AG04449 (cell line): ENCODE measurements at regions not wholly inside any gene's neighbourhood (a gene's known extent, or its start where the extent isn't known, plus 50 kb on each side); places are given as distances from the start of the nearest gene placed in this dataset.

Experiments used
- CTCF ChIA-PET: fragments of 350-600 bp; formaldehyde crosslinking; extraction: SDS; loops from one replicate; lab custom pipeline; 2021; ENCODE audit warnings: antibody characterized with exemption; lab: Yijun Ruan, JAX
- POLR2A ChIA-PET: fragments of 400-600, 350-600 bp; formaldehyde crosslinking; extraction: SDS; loops from one replicate; lab custom pipeline; 2020; ENCODE audit warnings: antibody characterized with exemption, inconsistent platforms; lab: Yijun Ruan, JAX
- DNase-seq: peaks from one replicate; pipeline ENCODE4 v3.0.0-alpha.2; 2010; ENCODE audit warnings: low read depth, low spot score
- H3K4me3 ChIP-seq: 2 replicates; pipeline ENCODE4 v1.5.1; 2011; ENCODE audit warnings: low read depth, mild to moderate bottlenecking, control low read depth, low read length
- TF ChIP-seq, protein P1 (sequence below): IDR thresholded peaks from one replicate; pipeline ENCODE4 v1.5.1; 2011; ENCODE audit warnings: mild to moderate bottlenecking, moderate library complexity, low read length, control low read depth, inconsistent platforms; ENCODE audit not compliant: insufficient read depth; ENCODE audit errors: missing control alignments

DNA sequence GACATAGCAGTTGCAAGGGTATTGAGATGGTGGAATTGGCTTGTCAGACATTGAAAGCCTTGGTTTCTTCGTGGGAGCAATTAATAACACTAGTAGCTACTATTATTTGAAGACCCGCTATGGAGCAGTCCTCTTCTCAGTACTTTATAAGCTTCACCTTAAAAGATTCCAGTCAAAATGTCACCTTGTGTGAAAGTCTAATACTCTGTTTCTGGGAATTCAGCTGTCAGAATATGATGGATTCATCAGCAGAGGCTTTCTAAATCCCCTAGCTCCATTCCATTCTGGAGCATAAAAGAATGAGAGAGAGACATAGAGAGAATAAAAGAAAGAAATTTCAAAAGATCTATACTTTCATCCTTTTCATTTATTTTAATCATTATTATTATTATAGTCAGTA lies 375.9 kb upstream of the ADGRL2 start:
- no peak overlapping the region for H3K4me3 ChIP-seq
- DNase-seq = no peak
- CTCF ChIA-PET = no interaction called here
- POLR2A ChIA-PET = no interaction called here
- TF ChIP-seq, protein P1, sequence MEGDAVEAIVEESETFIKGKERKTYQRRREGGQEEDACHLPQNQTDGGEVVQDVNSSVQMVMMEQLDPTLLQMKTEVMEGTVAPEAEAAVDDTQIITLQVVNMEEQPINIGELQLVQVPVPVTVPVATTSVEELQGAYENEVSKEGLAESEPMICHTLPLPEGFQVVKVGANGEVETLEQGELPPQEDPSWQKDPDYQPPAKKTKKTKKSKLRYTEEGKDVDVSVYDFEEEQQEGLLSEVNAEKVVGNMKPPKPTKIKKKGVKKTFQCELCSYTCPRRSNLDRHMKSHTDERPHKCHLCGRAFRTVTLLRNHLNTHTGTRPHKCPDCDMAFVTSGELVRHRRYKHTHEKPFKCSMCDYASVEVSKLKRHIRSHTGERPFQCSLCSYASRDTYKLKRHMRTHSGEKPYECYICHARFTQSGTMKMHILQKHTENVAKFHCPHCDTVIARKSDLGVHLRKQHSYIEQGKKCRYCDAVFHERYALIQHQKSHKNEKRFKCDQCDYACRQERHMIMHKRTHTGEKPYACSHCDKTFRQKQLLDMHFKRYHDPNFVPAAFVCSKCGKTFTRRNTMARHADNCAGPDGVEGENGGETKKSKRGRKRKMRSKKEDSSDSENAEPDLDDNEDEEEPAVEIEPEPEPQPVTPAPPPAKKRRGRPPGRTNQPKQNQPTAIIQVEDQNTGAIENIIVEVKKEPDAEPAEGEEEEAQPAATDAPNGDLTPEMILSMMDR = no peak

DNA sequence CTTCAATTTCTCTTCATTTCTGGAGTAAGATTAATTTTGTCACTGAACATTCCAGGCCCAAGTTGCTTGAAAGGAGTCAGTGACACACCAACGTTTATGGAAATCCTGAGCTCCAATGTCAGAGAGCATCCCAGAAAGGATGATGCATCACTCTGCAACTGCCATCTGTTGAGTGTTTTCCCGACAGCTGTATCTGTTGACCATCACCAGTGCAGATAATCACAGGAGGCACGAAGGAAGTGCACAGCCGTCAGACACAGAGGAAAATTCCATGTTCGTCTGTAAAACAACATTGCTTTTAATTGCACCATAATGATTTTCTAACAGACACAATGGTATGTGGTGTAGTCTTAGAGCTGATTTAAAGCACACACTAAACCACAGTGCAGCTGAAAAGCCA lies 376.7 kb upstream of the ADGRL2 start:
- ChIA-PET CTCF (no interaction called here), POLR2A (no interaction called here)
- DNase-seq = no peak
- H3K4me3 ChIP-seq = no peak overlapping the region
- TF ChIP-seq, protein P1 = no peak

DNA sequence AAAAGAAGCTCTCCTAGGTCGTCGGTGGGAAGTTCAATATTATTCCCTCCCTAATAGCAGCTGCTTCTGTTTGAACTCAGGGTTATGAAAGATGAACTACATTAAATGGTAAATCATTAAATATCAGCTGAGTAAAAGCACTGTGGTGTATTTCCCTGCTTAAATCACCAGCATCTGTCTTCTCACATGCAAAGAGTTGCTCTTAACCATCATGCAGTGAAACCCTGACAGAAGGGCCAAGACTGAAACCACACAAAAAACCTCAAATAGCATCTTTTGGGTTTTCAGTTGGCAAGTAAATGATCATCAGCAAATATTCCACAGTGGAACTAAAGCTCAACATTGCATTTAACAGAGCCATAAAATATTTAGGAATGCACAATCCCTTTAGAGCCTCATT lies 380.0 kb upstream of the ADGRL2 start:
- DNase-seq = no peak
- CTCF ChIA-PET = no interaction called here
- POLR2A ChIA-PET = no interaction called here
- TF ChIP-seq, protein P1 = no peak
- no peak overlapping the region for H3K4me3 ChIP-seq

DNA sequence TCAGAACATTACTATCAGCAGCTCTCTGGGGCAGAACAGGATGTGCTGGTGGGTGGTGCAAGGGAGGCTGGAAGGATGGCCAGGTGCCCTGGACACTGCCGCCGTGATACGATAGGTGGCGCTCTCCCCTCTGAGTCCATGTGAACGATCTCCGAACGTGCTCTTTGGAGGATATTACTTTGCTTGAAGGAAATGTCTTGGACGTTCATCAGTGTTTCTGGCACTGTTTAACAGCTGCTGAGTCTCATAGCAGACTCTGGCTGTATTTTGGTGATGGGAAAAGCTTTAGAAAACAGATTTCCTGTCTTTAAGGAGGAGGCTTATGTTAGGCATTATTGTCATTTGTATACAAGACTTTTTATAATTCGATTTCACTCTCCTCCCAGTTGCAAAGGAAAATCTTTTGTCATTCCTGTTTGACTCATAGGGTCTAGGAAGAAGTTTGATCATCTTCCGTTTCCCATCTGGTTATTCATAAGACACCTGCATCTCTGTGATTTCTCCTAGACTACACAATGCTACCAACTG lies 386.2 kb upstream of the ADGRL2 start:
- POLR2A ChIA-PET = no interaction called here
- CTCF ChIA-PET = no interaction called here
- H3K4me3 ChIP-seq = no peak overlapping the region
- TF ChIP-seq, protein P1 = peak; percentile 50
- DNase-seq = no peak

DNA sequence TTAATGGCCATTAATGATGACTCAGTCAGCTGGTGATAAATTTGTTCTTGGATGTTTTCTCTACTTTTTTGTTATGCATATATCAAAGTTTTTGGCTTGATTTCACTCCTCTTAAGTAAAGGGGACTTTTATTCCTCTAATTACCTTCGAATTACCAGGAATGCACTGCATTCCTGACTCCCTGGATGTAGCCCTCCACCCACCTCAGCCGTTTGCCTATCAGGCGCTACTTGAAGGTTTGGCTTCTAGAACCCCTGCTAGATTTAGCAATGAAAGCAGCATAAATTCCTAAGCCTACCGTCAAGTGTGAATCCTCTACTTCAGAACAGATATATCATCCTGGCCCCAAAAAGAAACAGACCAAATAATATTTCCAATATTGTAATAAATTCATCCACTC lies 387.8 kb upstream of the ADGRL2 start:
- no peak for DNase-seq
- ChIA-PET POLR2A (no interaction called here), CTCF (no interaction called here)
- no peak overlapping the region for H3K4me3 ChIP-seq
- TF ChIP-seq, protein P1 = no peak

DNA sequence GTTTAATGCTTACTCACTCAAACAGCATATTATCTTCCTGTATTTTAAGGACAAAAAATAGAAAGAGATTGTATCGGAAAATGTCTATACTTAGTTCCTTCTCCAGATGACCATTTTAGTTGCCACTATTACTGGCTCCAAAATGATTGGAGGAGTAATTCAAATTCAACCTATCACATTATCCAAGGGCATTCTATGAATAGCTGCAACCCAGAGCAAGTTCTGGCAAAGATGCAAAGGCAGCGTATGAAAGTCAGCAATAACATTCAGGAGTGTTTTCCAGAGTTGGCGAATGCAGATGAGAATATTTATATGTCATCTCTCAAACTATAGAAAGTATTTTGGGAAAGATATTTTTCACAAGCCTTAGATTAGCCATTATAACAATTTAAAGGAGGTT lies 389.8 kb upstream of the ADGRL2 start:
- TF ChIP-seq, protein P1 = no peak
- H3K4me3 ChIP-seq = no peak overlapping the region
- ChIA-PET POLR2A (no interaction called here), CTCF (no interaction called here)
- no peak for DNase-seq
